ENCODE measurements at regions not wholly inside any gene's neighbourhood (a gene's known extent, or its start where the extent isn't known, plus 50 kb on each side); places are given as distances from the start of the nearest gene placed in this dataset.
"Not testable (repeated sequence)": the region's sequence is repeated elsewhere in the genome, so short reads cannot be mapped to it uniquely, and the experiment has no call there.

DNA sequence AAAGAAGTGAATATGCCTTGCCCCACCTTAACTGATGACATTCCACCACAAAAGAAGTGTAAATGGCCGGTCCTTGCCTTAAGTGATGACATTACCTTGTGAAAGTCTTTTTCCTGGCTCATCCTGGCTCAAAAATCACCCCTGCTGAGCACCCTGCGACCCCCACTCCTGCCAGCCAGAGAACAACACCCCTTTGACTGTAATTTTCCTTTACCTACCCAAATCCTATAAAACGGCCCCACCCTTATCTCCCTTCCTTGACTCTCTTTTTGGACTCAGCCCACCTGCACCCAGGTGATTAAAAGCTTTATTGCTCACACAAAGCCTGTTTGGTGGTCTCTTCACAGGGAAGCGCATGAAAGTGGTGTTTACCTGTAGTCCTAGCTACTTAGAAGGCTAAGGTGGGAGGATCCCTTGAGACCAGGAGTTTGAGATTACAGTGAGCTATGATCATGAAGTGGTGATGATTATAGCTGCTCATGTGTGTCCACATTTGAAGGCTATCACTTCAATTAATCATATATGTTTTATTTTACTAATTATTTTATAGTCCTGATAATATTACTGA lies 985.8 kb upstream of the POT1 start:
- H3K27me3 ChIP-seq (ENCODE audit: low read depth); H3K4me1 ChIP-seq; H3K36me3 ChIP-seq (replicated peaks); H3K4me3 ChIP-seq; H3K9me3 ChIP-seq; in situ Hi-C loops (cut with MboI; ENCODE audit: low sequenced_read_pairs); DNase-seq (ENCODE audit: low spot score in 2 of 2): not testable (repeated sequence)

DNA sequence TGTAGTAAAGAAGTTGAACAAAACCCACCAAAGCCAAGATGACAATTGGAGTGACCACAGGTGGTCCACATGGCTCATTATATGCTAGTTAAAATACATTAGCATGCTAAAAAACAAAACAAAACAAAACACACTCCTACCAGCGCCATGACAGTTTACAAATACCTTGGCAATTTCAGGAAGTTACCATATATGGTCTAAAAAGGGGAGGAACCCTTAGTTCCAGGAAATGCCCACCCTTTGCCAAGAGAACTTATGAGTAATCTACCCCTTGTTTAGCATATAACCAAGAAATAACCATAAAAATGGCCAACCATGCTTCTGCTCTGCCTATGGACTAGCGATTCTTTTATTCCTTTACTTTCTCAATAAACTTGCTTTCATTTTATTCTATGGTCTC lies 979.1 kb upstream of the POT1 start:
- DNase-seq (ENCODE audit: low spot score in 2 of 2), result no peak
- in situ Hi-C loops (cut with MboI; ENCODE audit: low sequenced_read_pairs), result no loop called here

DNA sequence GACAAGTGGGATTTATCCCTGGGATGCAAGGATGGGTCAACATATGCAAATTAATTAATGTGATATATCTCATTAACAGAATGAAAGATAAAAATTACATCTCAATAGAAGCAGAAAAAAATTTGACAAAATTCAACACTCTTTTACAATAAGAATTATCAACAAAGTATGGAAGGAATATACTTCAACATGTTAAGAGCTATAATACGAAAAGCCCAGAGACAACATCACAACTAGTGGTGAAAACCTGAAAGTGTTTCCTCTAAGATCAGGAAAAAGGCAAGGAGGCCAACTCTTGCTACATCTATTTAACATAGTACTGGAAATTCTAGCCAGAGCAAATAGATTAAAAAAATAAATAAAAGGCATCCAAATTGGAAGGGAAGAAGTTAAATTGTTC lies 970.0 kb upstream of the POT1 start:
- no peaks in the 10 kb centered on the region for H3K4me1 ChIP-seq
- H3K9me3 ChIP-seq, result no peaks in the 10 kb centered on the region
- in situ Hi-C loops (cut with MboI; ENCODE audit: low sequenced_read_pairs), result no loop called here
- no peak for DNase-seq (ENCODE audit: low spot score in 2 of 2)
- no peaks in the 10 kb centered on the region for H3K36me3 ChIP-seq (replicated peaks)
- H3K27me3 ChIP-seq (ENCODE audit: low read depth), result no peaks in the 10 kb centered on the region
- H3K4me3 ChIP-seq, result no peak overlapping the region

More for the DNA sequence above, 979.1 kb upstream of the POT1 start:
- Histone ChIP-seq H3K4me1 (no peaks in the 10 kb centered on the region), H3K4me3 (no peak overlapping the region), H3K27me3 (ENCODE audit: low read depth) (no peaks in the 10 kb centered on the region), H3K36me3 (replicated peaks) (no peaks in the 10 kb centered on the region), H3K9me3 (no peaks in the 10 kb centered on the region)

DNA sequence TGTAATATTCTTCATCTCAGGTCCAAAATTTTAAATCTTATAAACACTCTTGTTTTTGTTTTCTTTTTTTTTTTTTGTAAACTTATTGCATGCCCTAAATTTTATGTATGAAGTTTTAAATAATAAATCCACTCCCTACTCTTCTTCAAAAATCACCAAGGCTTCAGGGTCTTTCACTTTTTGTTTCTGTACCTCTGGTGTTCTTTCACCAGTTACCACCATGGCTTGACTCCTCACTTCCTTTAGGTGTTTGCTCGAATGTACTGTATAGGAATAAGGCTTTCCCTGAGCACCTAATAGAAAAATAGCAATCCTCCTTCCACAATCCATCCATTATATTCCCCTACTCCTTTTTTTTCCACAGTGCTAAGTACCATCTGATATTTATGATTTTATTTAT lies 962.8 kb upstream of the POT1 start:
- Histone ChIP-seq H3K4me3 (no peak overlapping the region), H3K4me1 (no peaks in the 10 kb centered on the region), H3K9me3 (no peaks in the 10 kb centered on the region; the same call in 1 of the 2 replicates), H3K27me3 (ENCODE audit: low read depth) (no peaks in the 10 kb centered on the region), H3K36me3 (replicated peaks) (no peaks in the 10 kb centered on the region)
- in situ Hi-C loops (cut with MboI; ENCODE audit: low sequenced_read_pairs), result no loop called here
- DNase-seq (ENCODE audit: low spot score in 2 of 2), result no peak

DNA sequence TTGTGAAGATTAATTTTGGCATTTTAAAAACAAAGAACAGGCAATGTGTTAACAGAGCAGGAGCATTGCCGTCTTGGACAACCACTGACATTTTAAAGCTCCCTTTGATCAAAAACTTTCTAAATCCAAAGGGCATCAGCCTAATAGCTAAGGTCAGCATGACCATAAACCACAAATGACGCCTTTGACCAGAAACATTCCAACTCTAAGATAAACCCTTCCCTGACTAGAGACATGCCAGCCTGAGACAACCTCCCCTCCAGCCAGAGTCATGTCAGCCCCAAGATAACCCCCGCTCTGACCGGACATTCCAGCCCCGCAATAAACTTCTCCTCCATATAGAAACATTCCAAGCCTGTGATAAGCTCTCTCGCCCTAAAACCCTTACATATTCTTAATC lies 949.4 kb upstream of the POT1 start:
- Histone ChIP-seq H3K4me3 (no peak overlapping the region), H3K27me3 (ENCODE audit: low read depth) (no peaks in the 10 kb centered on the region), H3K9me3 (peaks cover 3% of the 10 kb centered on the region; the same call in 1 of the 2 replicates), H3K4me1 (peaks cover 10% of the 10 kb centered on the region), H3K36me3 (replicated peaks) (no peaks in the 10 kb centered on the region)
- in situ Hi-C loops (cut with MboI; ENCODE audit: low sequenced_read_pairs), result no loop called here
- peak in 1 of 2 experiments; percentile 10 for DNase-seq (ENCODE audit: low spot score in 2 of 2)

DNA sequence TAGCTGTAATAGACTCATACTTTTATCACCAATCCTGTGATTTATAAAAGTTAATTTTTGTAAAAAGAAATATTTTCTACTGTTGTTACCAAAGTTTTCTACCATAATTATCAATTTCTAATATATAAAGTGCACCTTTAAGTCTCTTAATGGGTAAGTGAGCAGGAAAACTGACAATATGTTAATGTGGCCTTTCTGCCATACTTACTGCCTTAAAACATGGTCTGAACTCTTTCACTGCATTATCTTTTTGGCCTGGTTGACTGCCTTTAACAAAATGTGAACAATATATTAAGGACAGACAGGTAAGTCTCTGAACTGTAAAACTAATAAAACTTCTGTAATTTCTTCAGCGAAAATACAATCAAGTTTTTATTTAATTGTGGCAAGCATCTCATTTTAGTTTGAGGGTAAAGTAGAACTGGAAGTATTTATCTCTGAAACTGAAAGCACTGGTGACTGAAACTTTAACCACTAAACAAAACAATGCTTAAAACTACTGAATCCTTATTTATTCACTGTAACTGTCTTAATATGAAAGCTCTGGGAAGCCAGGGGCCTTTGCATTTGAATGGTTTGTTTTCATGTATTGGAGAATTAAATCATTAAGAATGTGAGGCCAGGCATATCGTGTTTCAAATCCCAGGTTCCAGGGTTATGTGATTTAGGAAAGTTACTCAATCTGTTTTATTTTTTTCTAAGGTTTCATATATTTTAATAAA lies 948.8 kb upstream of the POT1 start:
- H3K27me3 ChIP-seq (ENCODE audit: low read depth), result no peaks in the 10 kb centered on the region
- no peaks in the 10 kb centered on the region for H3K36me3 ChIP-seq (replicated peaks)
- H3K9me3 ChIP-seq, result peaks cover 3% of the 10 kb centered on the region; the same call in 1 of the 2 replicates
- no peak overlapping the region for H3K4me3 ChIP-seq
- peaks cover 10% of the 10 kb centered on the region for H3K4me1 ChIP-seq
- peak; percentile 30 to 66 for DNase-seq (ENCODE audit: low spot score in 2 of 2)
- in situ Hi-C loops (cut with MboI; ENCODE audit: low sequenced_read_pairs), result no loop called here

DNA sequence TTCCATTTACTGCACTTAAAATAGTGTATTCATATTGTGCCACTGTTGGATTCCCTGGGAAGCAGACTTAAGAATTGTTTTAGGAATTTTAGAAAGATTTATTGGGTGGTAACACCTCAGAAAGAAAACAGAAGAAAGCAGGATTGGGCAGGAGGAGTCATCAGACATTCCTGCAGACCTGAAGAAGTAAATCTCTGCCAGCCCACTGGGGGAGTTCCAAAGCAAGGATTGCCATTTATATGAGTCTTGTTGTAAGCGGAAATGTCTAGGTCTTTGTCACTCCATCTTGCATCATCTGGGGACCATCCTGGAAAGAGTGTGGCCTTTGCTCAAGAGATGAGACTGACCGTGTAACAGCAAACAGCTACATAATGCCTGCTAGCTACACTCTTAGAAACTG lies 947.6 kb upstream of the POT1 start:
- Histone ChIP-seq H3K9me3 (peaks cover 3% of the 10 kb centered on the region; the same call in 1 of the 2 replicates), H3K36me3 (replicated peaks) (no peaks in the 10 kb centered on the region), H3K27me3 (ENCODE audit: low read depth) (no peaks in the 10 kb centered on the region), H3K4me3 (no peak overlapping the region), H3K4me1 (peaks cover 10% of the 10 kb centered on the region)
- in situ Hi-C loops (cut with MboI; ENCODE audit: low sequenced_read_pairs), result no loop called here
- no peak for DNase-seq (ENCODE audit: low spot score in 2 of 2)

DNA sequence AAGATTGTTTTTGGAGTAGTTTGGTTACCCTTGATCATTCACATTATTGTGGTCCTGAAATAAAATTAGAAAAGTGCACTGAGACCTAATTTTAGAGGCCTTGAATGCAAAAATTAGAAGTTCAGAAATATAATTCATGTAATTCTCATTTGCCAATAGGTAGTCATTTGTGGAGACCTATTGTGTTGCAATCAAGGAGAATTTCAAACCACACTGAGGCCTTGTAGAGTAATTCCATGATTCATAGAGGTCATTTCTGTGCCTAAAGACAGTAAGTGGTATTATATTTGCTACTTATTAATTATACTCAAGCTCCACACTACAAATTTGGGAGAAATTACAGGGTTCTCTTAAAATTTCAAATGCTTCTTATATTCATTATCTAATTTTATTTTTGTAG lies 946.8 kb upstream of the POT1 start:
- no peak for DNase-seq (ENCODE audit: low spot score in 2 of 2)
- in situ Hi-C loops (cut with MboI; ENCODE audit: low sequenced_read_pairs), result no loop called here
- peaks cover 10% of the 10 kb centered on the region for H3K4me1 ChIP-seq

DNA sequence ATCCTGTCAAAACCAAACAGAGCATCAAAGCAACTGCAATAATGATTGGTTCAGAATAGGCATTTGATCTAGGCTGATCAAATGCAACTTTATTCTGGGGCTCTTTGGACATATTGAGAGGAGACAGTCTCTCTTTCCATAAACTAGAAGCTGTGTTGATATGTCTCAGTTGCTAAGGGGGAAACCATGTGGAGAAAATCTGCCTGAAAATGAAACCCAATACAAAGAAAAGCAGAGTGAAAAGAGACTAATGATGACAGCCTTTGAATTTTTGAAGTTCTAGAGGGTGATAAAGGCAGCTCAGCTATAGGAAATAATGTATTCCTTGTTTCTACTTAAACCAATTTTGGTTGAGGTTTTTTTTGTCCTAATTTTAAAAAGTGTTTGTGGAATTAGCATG lies 941.8 kb upstream of the POT1 start:
- in situ Hi-C loops (cut with MboI; ENCODE audit: low sequenced_read_pairs), result no loop called here
- H3K36me3 ChIP-seq (replicated peaks), result no peaks in the 10 kb centered on the region
- no peaks in the 10 kb centered on the region for H3K27me3 ChIP-seq (ENCODE audit: low read depth)
- no peak overlapping the region for H3K4me3 ChIP-seq
- H3K4me1 ChIP-seq, result no peaks in the 10 kb centered on the region
- H3K9me3 ChIP-seq, result no peaks in the 10 kb centered on the region
- DNase-seq (ENCODE audit: low spot score in 2 of 2), result no peak

More for the DNA sequence above, 946.8 kb upstream of the POT1 start:
- H3K36me3 ChIP-seq (replicated peaks), result no peaks in the 10 kb centered on the region
- peaks cover 3% of the 10 kb centered on the region; the same call in 1 of the 2 replicates for H3K9me3 ChIP-seq
- no peak overlapping the region for H3K4me3 ChIP-seq
- H3K27me3 ChIP-seq (ENCODE audit: low read depth), result no peaks in the 10 kb centered on the region

DNA sequence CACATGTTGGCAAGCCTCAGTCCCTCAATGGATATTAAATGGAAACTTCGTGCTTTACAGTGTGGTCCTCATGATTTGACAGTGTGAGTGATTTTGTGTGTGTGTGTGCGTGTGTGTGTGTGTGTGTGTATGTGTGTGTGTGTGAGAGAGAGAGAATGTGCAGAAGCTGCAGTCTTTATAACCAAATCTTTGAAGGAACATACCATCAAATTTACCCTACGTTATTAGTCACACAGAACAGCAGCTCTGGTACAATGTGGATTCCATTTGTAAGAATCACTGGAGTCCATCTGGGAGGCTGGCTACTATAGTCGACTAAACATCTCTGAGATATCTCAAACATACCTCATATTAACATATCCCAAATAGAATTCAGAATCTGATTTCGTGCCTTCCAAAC lies 928.0 kb upstream of the POT1 start:
- in situ Hi-C loops (cut with MboI; ENCODE audit: low sequenced_read_pairs), result no loop called here
- H3K36me3 ChIP-seq (replicated peaks), result no peaks in the 10 kb centered on the region

DNA sequence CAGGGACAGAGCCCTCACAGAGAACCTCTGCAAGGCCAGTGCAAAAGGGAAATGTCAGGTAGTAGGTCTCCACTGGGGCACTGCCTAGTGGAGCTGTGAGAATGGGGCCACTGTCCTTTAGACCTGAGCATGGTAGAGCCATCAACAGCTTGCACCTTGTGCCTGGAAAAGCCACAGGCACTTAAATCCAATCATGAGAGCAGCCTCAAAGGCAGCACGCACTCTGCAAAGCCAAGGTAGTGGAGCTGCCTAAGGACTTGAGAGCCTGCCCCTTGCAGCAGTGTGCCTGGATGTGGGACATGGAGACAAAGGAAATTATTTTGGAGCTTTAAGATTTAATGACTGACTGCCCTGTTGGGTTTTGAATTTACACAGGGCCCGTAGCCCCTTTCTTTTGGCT lies 918.5 kb upstream of the POT1 start:
- no peaks in the 10 kb centered on the region for H3K27me3 ChIP-seq (ENCODE audit: low read depth)
- in situ Hi-C loops (cut with MboI; ENCODE audit: low sequenced_read_pairs), result no loop called here
- H3K36me3 ChIP-seq (replicated peaks), result no peaks in the 10 kb centered on the region
- peaks cover 9% of the 10 kb centered on the region for H3K4me1 ChIP-seq
- DNase-seq (ENCODE audit: low spot score in 2 of 2), result no peak
- H3K4me3 ChIP-seq, result no peak overlapping the region
- peaks cover 11% of the 10 kb centered on the region; the same call in 1 of the 2 replicates for H3K9me3 ChIP-seq

More for the DNA sequence above, 928.0 kb upstream of the POT1 start:
- no peak overlapping the region for H3K4me3 ChIP-seq
- no peaks in the 10 kb centered on the region for H3K9me3 ChIP-seq
- H3K4me1 ChIP-seq, result no peaks in the 10 kb centered on the region
- no peaks in the 10 kb centered on the region for H3K27me3 ChIP-seq (ENCODE audit: low read depth)
- DNase-seq (ENCODE audit: low spot score in 2 of 2), result no peak

DNA sequence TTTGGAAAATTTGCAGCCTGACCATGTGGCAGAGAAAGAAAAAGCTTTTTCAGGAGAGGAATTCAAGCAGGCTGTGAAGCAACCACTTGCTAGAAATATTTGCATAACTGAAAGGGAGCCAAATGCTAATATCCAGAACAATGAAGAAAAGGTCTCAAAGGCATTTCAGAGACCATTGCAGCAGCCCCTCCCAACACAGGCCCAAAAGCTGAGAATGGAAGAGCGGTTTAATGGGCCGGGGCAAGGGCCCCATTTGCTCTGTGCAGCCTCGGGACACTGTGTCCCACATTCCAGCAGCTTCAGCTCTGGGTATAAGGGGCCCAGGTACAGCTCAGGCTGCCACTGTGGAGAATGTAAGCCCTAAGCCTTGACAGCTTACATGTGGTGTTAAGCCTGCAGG lies 918.1 kb upstream of the POT1 start:
- in situ Hi-C loops (cut with MboI; ENCODE audit: low sequenced_read_pairs), result no loop called here
- Histone ChIP-seq H3K4me1 (peaks cover 9% of the 10 kb centered on the region), H3K27me3 (ENCODE audit: low read depth) (no peaks in the 10 kb centered on the region), H3K4me3 (no peak overlapping the region), H3K36me3 (replicated peaks) (no peaks in the 10 kb centered on the region), H3K9me3 (peaks cover 11% of the 10 kb centered on the region; the same call in 1 of the 2 replicates)
- peak; percentile 69 to 78 for DNase-seq (ENCODE audit: low spot score in 2 of 2)

DNA sequence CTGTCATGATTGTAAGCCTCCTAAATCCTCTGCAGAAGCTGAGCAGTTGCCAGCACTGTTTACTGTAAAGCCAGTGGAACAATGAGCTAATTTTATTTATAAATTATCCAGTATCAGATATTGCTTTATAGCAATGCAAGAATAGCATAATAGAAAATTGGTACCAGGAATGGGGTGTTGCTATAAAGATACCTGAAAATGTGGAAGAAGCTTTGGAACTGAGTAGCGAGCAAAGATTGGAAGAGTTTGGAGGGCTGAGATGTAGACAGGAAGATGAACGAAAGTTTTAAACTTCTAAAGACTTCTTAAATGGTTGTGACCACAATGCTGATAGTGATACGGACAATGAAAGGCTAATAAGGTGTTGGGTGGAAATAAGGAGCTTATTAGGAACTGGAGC lies 917.4 kb upstream of the POT1 start:
- peaks cover 9% of the 10 kb centered on the region for H3K4me1 ChIP-seq
- no peak overlapping the region for H3K4me3 ChIP-seq
- no peaks in the 10 kb centered on the region for H3K27me3 ChIP-seq (ENCODE audit: low read depth)
- DNase-seq (ENCODE audit: low spot score in 2 of 2), result no peak
- in situ Hi-C loops (cut with MboI; ENCODE audit: low sequenced_read_pairs), result no loop called here
- no peaks in the 10 kb centered on the region for H3K36me3 ChIP-seq (replicated peaks)
- H3K9me3 ChIP-seq, result peaks cover 11% of the 10 kb centered on the region; the same call in 1 of the 2 replicates

DNA sequence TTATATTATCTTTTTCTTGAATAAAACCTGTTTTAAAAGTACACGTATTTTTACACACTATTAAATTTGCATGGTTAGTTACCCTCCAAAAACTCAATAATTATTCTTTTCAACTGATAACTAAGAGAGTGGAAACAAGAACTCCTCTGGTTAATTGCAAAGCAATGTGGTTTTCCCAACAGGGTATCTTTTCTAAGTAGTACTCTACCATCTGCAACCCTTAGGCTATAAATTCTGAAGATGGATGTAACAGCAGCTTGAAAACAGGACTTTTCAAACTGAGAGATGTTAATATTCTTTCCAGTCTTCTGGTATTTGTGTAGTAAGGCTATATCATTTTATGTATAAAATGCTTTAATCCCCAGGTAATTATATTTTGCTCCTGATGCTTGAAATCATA lies 916.1 kb upstream of the POT1 start:
- no peaks in the 10 kb centered on the region for H3K36me3 ChIP-seq (replicated peaks)
- no peaks in the 10 kb centered on the region for H3K27me3 ChIP-seq (ENCODE audit: low read depth)
- H3K4me1 ChIP-seq, result peaks cover 9% of the 10 kb centered on the region
- in situ Hi-C loops (cut with MboI; ENCODE audit: low sequenced_read_pairs), result no loop called here
- DNase-seq (ENCODE audit: low spot score in 2 of 2), result no peak
- H3K4me3 ChIP-seq, result no peak overlapping the region
- peaks cover 11% of the 10 kb centered on the region; the same call in 1 of the 2 replicates for H3K9me3 ChIP-seq
